ENCODE measurements at regions not wholly inside any gene's neighbourhood (a gene's known extent, or its start where the extent isn't known, plus 50 kb on each side); places are given as distances from the start of the nearest gene placed in this dataset.

GRCh38 chr10:35912615-35913569, 270.8 kb upstream of the FZD8 start:
- no peak for TF ChIP-seq CREB1 (IDR thresholded peaks at IDR 0.05; ENCODE audit: low read depth)
- no peak for TF ChIP-seq NFIC (IDR thresholded peaks at IDR 0.05)
- no peak for TF ChIP-seq EGR1 (IDR thresholded peaks at IDR 0.05)
- TF ChIP-seq MAX (IDR thresholded peaks at IDR 0.05), result no peak
- no peak for TF ChIP-seq EP300 (IDR thresholded peaks at IDR 0.05; ENCODE audit: borderline replicate concordance)
- TF ChIP-seq CEBPB (IDR thresholded peaks at IDR 0.05), result no peak
- no peak for TF ChIP-seq YY1 (IDR thresholded peaks at IDR 0.05; ENCODE audit: low read depth)
- TF ChIP-seq TCF12 (IDR thresholded peaks at IDR 0.05; ENCODE audit: low read depth), result no peak
- TF ChIP-seq ZBTB7A (IDR thresholded peaks at IDR 0.05; ENCODE audit: low read depth), result no peak
- TF ChIP-seq TAF1 (IDR thresholded peaks at IDR 0.05; ENCODE audit: low read depth), result no peak
- no peak for TF ChIP-seq USF1 (IDR thresholded peaks at IDR 0.05)
- no peak for TF ChIP-seq FOXM1 (IDR thresholded peaks at IDR 0.05; ENCODE audit: borderline replicate concordance, low read depth)
